Esophagus muscularis mucosa (tissue), 3 donors: ENCODE measurements at regions not wholly inside any gene's neighbourhood (a gene's known extent, or its start where the extent isn't known, plus 50 kb on each side); places are given as distances from the start of the nearest gene placed in this dataset.

Experiments
- CTCF ChIP-seq, 3 experiments: fragments of 200-600 bp in 2 of 3; fragments of 450-650 bp in 1 of 3; sonication (generic) in 2 of 3; IDR thresholded peaks; one replicate each; pipeline ENCODE4 v1.5.1; 2017 to 2019; ENCODE audit warnings: antibody characterized with exemption in 3 of 3, mild to moderate bottlenecking in 2 of 3, moderate library complexity in 1 of 3
- POLR2A ChIP-seq: fragments of 450-650 bp; IDR thresholded peaks from one replicate; pipeline ENCODE4 v1.6.1; 2017; ENCODE audit warnings: antibody characterized with exemption, moderate library complexity, mild to moderate bottlenecking, low read depth
- POLR2AphosphoS5 ChIP-seq, 2 donors: sonication (generic); formaldehyde crosslinking; IDR thresholded peaks; one replicate each; pipeline ENCODE4 v1.6.1; 2017; ENCODE audit warnings: antibody characterized with exemption in 2 of 2

DNA sequence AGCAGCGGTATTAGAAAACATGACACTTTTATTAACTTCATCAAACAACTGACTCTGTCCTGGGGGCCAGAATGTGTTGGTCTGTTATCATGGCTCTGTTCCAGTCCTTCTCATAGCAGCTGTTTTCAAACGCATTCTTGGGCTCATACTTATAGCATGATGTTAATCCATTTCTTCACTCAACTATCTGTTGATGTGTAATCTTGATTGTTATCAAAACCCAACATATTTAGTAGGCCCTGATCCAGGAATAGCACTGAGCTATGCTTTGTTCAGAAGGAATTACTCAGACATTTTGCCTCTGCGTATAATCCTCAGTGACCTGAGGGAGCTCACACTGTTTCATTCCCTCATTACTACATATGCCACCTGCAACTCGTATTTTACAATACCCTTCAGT is 315.9 kb downstream of the BMP4 start:
- TF ChIP-seq CTCF (IDR thresholded peaks at IDR 0.05) (no peak), POLR2A (no peak), POLR2AphosphoS5 (IDR thresholded peaks at IDR 0.05) (no peak)
